B cell (primary cell): ENCODE measurements at regions not wholly inside any gene's neighbourhood (a gene's known extent, or its start where the extent isn't known, plus 50 kb on each side); places are given as distances from the start of the nearest gene placed in this dataset.

Experiments used
- ATAC-seq: fragments of 200-7000 bp; cut with Tn5 transposase; one replicate; pipeline ENCODE4 v1.10.0; 2021; ENCODE audit warnings: low read depth, mild to moderate bottlenecking, moderate number of reproducible peaks, moderate library complexity
- CTCF ChIA-PET: fragments of 350-600 bp; sonication (Branson Sonifier 250); formaldehyde crosslinking; loops from one replicate; lab custom pipeline; 2021; ENCODE audit warnings: antibody characterized with exemption, inconsistent platforms; lab: Charles Lee
- POLR2A ChIA-PET: fragments of 350-600 bp; sonication (Branson Sonifier 250); formaldehyde crosslinking; loops from one replicate; lab custom pipeline; 2021; ENCODE audit warnings: antibody characterized with exemption; lab: Charles Lee
- DNase-seq: peaks from one replicate; pipeline ENCODE4 v3.0.0; 2013
- H2AFZ ChIP-seq: 2 replicates; pipeline ENCODE4 v1.6.1; 2012; ENCODE audit warnings: mild to moderate bottlenecking, low read depth, low read length; ENCODE audit not compliant: insufficient read depth, poor library complexity, severe bottlenecking
- H3K27ac ChIP-seq, 2 donors: 1 replicate in 1 of 2; 2 replicates in 1 of 2; pipeline ENCODE4 v1.5.1; 2012 to 2013; ENCODE audit warnings: low read length in 2 of 2, mild to moderate bottlenecking in 2 of 2, moderate library complexity in 1 of 2
- H3K27me3 ChIP-seq, 4 experiments: fragments of 200-600 bp in 1 of 4; sonication (generic) in 1 of 4; replicated peaks in 1 of 4; 1 replicate in 2 of 4; 2 replicates in 2 of 4; pipeline versions ENCODE4 v1.6.1 to v1.7.0; 2013 to 2016; ENCODE audit warnings: low read length in 3 of 4, mild to moderate bottlenecking in 2 of 4, mixed read lengths in 1 of 4, moderate library complexity in 1 of 4; ENCODE audit not compliant: insufficient read depth in 4 of 4, control insufficient read depth in 3 of 4; ENCODE audit errors: control extremely low read depth in 1 of 4
- H3K36me3 ChIP-seq, 2 experiments: replicated peaks in 1 of 2; 1 replicate in 1 of 2; 2 replicates in 1 of 2; pipeline versions ENCODE4 v1.6.1 to v1.7.1; 2013; ENCODE audit warnings: low read length in 1 of 2; ENCODE audit not compliant: insufficient read depth in 2 of 2, control insufficient read depth in 1 of 2; ENCODE audit errors: control extremely low read depth in 1 of 2, extremely low read depth in 1 of 2
- H3K4me1 ChIP-seq, 2 donors: fragments of 200-600 bp in 1 of 2; sonication (generic) in 1 of 2; 1 replicate in 1 of 2; 2 replicates in 1 of 2; pipeline versions ENCODE4 v1.5.1 to v1.6.1; 2013 to 2017; ENCODE audit warnings: low read length in 2 of 2; ENCODE audit not compliant: control insufficient read depth in 2 of 2, insufficient read depth in 2 of 2
- H3K4me2 ChIP-seq: replicated peaks from 2 replicates; pipeline ENCODE3; 2012; ENCODE audit warnings: mild to moderate bottlenecking, low read depth, low read length; ENCODE audit not compliant: poor library complexity, severe bottlenecking
- H3K4me3 ChIP-seq, 5 experiments: fragments of 200-600 bp in 1 of 5; sonication (generic) in 1 of 5; 1 replicate in 3 of 5; 2 replicates in 2 of 5; pipeline versions ENCODE4 v1.5.1 to v1.7.0; 2011 to 2016; ENCODE audit warnings: low read length in 4 of 5, mild to moderate bottlenecking in 4 of 5, low read depth in 2 of 5, control low read depth in 1 of 5, moderate library complexity in 1 of 5; ENCODE audit not compliant: insufficient read depth in 1 of 5; ENCODE audit errors: control extremely low read depth in 1 of 5, extremely low read depth in 1 of 5
- H3K79me2 ChIP-seq: fragments of 200-600 bp; sonication (generic); one replicate; pipeline ENCODE4 v1.6.0; 2016; ENCODE audit warnings: low read length; ENCODE audit not compliant: control insufficient read depth, insufficient read depth
- H3K9ac ChIP-seq: fragments of 200-600 bp; sonication (generic); 2 replicates; pipeline ENCODE4 v1.6.1; 2017; ENCODE audit warnings: mild to moderate bottlenecking, low read length, moderate library complexity
- H3K9me3 ChIP-seq, 3 donors: one replicate each; pipeline versions ENCODE4 v1.6.1 to v1.7.1; 2013; ENCODE audit warnings: low read length in 2 of 3; ENCODE audit not compliant: control insufficient read depth in 2 of 3, insufficient read depth in 1 of 3; ENCODE audit errors: control extremely low read depth in 1 of 3
- H4K20me1 ChIP-seq: 2 replicates; pipeline ENCODE4 v1.6.0; 2012; ENCODE audit warnings: mild to moderate bottlenecking, low read length; ENCODE audit not compliant: insufficient read depth, control insufficient read depth, poor library complexity, severe bottlenecking
- H3K27ac Mint-ChIP-seq: one replicate; pipeline ENCODE4 v1.8.0; 2021; ENCODE audit warnings: mixed read lengths
- H3K27me3 Mint-ChIP-seq: one replicate; pipeline ENCODE4 v1.8.0; 2021; ENCODE audit warnings: mixed read lengths
- H3K4me1 Mint-ChIP-seq: one replicate; pipeline ENCODE4 v1.8.0; 2021; ENCODE audit warnings: mixed read lengths
- H3K4me3 Mint-ChIP-seq: one replicate; pipeline ENCODE4 v1.8.0; 2021; ENCODE audit warnings: mixed read lengths
- H3K9me3 Mint-ChIP-seq: one replicate; pipeline ENCODE4 v1.8.0; 2022; ENCODE audit warnings: mixed read lengths; ENCODE audit not compliant: insufficient read depth
- CTCF ChIP-seq: fragments of 200-600 bp; IDR thresholded peaks from one replicate; pipeline ENCODE4 v1.8.0; 2022; ENCODE audit warnings: antibody characterized with exemption, mild to moderate bottlenecking
- EZH2 ChIP-seq: IDR thresholded peaks from 2 replicates; pipeline ENCODE4 v1.6.1; 2012; ENCODE audit warnings: borderline replicate concordance, low read depth, mild to moderate bottlenecking, moderate library complexity, low read length; ENCODE audit not compliant: insufficient read depth, poor library complexity, severe bottlenecking
- WGBS: methylation state at CpG from one replicate; pipeline ENCODE4 v1.1.5; 2013; ENCODE audit warnings: missing lambda C conversion rate; ENCODE audit not compliant: insufficient coverage; 5-methylcytosine and 5-hydroxymethylcytosine counted together
- intact Hi-C: fragments of 100-400 bp; cut with micrococcal nuclease; formaldehyde crosslinking; loops from one replicate; pipeline ENCODE4 v1.10.0; 2022

- CTCF ChIA-PET = no interaction called here
- no peak overlapping the region for H3K4me2 ChIP-seq
- no peak overlapping the region for H2AFZ ChIP-seq
- TF ChIP-seq EZH2 (no peak), CTCF (no peak)
- H3K79me2 ChIP-seq = no peaks in the 10 kb centered on the region
- H3K27ac ChIP-seq = no peak overlapping the region
- WGBS = no CpG with 5 or more reads among the region's 1 CpG
- no peak for ATAC-seq
- Mint-ChIP-seq H3K4me1 (no peaks in the 10 kb centered on the region), H3K27me3 (no peaks in the 10 kb centered on the region), H3K27ac (no peak overlapping the region), H3K4me3 (no peak overlapping the region), H3K9me3 (peaks cover 3% of the 10 kb centered on the region)
- intact Hi-C loops = no loop called here
- no peak overlapping the region for H3K9ac ChIP-seq
- H3K4me3 ChIP-seq = no peak overlapping the region
- no peaks in the 10 kb centered on the region for H3K36me3 ChIP-seq
- H4K20me1 ChIP-seq = no peaks in the 10 kb centered on the region
- no peaks in the 10 kb centered on the region for H3K4me1 ChIP-seq
- no peak for DNase-seq
- POLR2A ChIA-PET = no interaction called here
- H3K27me3 ChIP-seq = no peaks in the 10 kb centered on the region
- H3K9me3 ChIP-seq = peaks cover 0 to 7% (median 0%) of the 10 kb centered on the region in 3 donors
Observed at GRCh38 chr2:83613178-83613577, 845.9 kb downstream of the SUCLG1 start.

GRCh38 chr2:83602753-83603152 is 856.3 kb downstream of the SUCLG1 start:
- no peaks in the 10 kb centered on the region for H3K4me1 Mint-ChIP-seq
- Histone ChIP-seq H3K9me3 (peaks cover 0 to 2% (median 0%) of the 10 kb centered on the region in 3 donors), H3K4me2 (no peak overlapping the region), H3K36me3 (no peaks in the 10 kb centered on the region), H3K27me3 (no peaks in the 10 kb centered on the region), H3K79me2 (no peaks in the 10 kb centered on the region), H3K27ac (no peak overlapping the region), H2AFZ (no peak overlapping the region), H3K4me3 (no peak overlapping the region), H3K9ac (no peak overlapping the region), H4K20me1 (no peaks in the 10 kb centered on the region), H3K4me1 (no peaks in the 10 kb centered on the region)
- peaks cover 4% of the 10 kb centered on the region for H3K9me3 Mint-ChIP-seq
- no peaks in the 10 kb centered on the region for H3K27me3 Mint-ChIP-seq
- no peak overlapping the region for H3K27ac Mint-ChIP-seq
- no peak overlapping the region for H3K4me3 Mint-ChIP-seq
- 96% methylated on average over 5 of the region's 6 CpGs for WGBS
- TF ChIP-seq EZH2 = no peak
- TF ChIP-seq CTCF = no peak
- intact Hi-C loops = no loop called here
- CTCF ChIA-PET = no interaction called here
- ATAC-seq (no peak), DNase-seq (no peak)
- POLR2A ChIA-PET = no interaction called here
